Suppressor macrophage treated with lipopolysaccharide for 1 hour (primary cell): ENCODE measurements at regions not wholly inside any gene's neighbourhood (a gene's known extent, or its start where the extent isn't known, plus 50 kb on each side); places are given as distances from the start of the nearest gene placed in this dataset.
"Not testable (repeated sequence)": the region's sequence is repeated elsewhere in the genome, so short reads cannot be mapped to it uniquely, and the experiment has no call there.

Experiments
- DNase-seq, 3 donors: peaks; one replicate each; pipeline ENCODE4 v3.0.0-alpha.2; 2020 to 2022

GRCh38 chr7:155932324-155932723 is 120.1 kb upstream of the SHH start:
- not testable (repeated sequence) for DNase-seq

- no peak for DNase-seq
Measured at GRCh38 chr7:155931396-155932085, 119.3 kb upstream of the SHH start.

- DNase-seq: no peak
Measured at GRCh38 chr7:155930527-155930926, 118.3 kb upstream of the SHH start.

- DNase-seq: no peak
Measured at GRCh38 chr7:155930061-155930460, 117.8 kb upstream of the SHH start.

GRCh38 chr7:155928583-155928982 is 116.3 kb upstream of the SHH start:
- no peak for DNase-seq

GRCh38 chr7:155927905-155928304 is 115.6 kb upstream of the SHH start:
- DNase-seq: no peak

GRCh38 chr7:155925682-155926081 is 113.4 kb upstream of the SHH start:
- DNase-seq: no peak

GRCh38 chr7:155922067-155922816 is 110.0 kb upstream of the SHH start:
- no peak for DNase-seq

- no peak for DNase-seq
Measured at GRCh38 chr7:155921804-155922066, 109.5 kb upstream of the SHH start.

- no peak for DNase-seq
Measured at GRCh38 chr7:155921086-155921803, 109.0 kb upstream of the SHH start.

- DNase-seq: no peak
Measured at GRCh38 chr7:155920068-155920461, 107.8 kb upstream of the SHH start.

- DNase-seq: no peak
Measured at GRCh38 chr7:155919391-155920067, 107.3 kb upstream of the SHH start.

GRCh38 chr7:155918720-155919390 is 106.6 kb upstream of the SHH start:
- DNase-seq: no peak

- no peak for DNase-seq
Measured at GRCh38 chr7:155917836-155918430, 105.7 kb upstream of the SHH start.

- no peak for DNase-seq
Measured at GRCh38 chr7:155916926-155917655, 104.8 kb upstream of the SHH start.

GRCh38 chr7:155914341-155914740 is 102.1 kb upstream of the SHH start:
- DNase-seq: no peak

GRCh38 chr7:155913719-155914118 is 101.5 kb upstream of the SHH start:
- no peak for DNase-seq

GRCh38 chr7:155913291-155913690 is 101.0 kb upstream of the SHH start:
- no peak for DNase-seq

- no peak for DNase-seq
Measured at GRCh38 chr7:155911471-155912105, 99.3 kb upstream of the SHH start.

- no peak for DNase-seq
Measured at GRCh38 chr7:155908385-155908784, 96.1 kb upstream of the SHH start.

GRCh38 chr7:155907450-155908200 is 95.4 kb upstream of the SHH start:
- no peak for DNase-seq
